Stimulated activated CD4-positive, alpha-beta T cell treated with anti-CD3 and anti-CD28 coated beads, Interleukin-1b, Interleukin-23, amount 100 ng/mL, for 4 hours (primary cell): ENCODE measurements at regions not wholly inside any gene's neighbourhood (a gene's known extent, or its start where the extent isn't known, plus 50 kb on each side); places are given as distances from the start of the nearest gene placed in this dataset.

Source experiments
- DNase-seq, 2 donors: peaks; one replicate each; pipeline ENCODE4 v3.0.0-alpha.2; 2020; ENCODE audit warnings: low read depth in 2 of 2

DNA sequence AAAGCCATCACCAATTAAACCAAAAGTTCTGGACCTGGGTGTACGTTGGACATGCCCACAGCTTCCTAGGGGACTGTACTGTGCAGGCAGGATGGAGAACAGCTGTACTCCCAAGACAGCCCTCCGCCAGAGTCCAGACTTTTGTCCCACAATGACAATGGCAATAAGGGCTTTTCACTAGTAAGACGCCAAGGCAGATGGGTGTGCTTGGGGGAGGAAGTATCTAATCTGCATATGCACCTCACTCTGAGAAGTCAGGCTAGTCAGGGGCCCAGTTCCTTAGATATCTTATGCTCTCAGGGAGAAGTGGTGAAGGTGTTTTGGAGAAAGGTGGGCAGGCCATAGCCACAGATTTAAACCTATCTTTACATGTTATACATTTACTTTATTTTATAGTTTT is 85.1 kb upstream of the USP47 start:
- no peak for DNase-seq

DNA sequence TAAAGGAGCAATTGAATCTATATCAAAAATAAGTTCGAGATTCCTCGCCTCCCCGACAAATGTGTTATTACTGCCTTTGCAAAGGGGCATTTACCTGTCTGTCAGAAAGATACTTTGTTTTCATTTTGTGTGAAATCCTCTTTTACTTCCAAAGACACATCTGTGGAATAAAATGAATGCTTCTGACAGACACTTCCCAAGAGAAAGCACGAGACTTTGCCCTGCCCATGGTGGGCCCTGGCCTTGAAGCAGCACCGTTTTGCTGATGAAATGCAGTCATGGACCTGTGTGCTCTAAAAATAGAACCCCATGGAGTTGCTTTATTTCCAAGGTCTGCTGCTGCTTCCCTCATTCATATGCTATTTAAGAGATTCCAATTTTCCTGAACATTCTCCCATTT is 85.9 kb upstream of the USP47 start:
- DNase-seq: no peak

DNA sequence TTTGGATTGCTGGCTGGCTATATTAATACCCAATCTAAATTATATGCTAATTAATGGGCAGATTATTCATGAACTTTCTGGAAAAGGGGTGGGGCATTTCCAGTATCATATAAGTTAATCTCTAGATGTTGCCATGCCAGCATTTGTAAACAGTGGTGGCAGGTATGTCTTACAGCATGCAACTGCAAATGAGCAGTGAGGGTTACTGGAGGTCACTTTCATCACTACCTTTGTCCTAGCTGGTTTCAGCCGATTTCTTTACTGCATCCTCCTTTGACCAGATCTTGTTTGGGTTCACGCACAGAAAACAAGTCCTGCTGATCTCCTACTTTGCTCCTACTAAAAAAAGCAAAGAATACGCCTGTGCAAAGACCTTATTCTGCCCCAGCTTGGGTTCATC is 89.1 kb upstream of the USP47 start:
- no peak for DNase-seq

DNA sequence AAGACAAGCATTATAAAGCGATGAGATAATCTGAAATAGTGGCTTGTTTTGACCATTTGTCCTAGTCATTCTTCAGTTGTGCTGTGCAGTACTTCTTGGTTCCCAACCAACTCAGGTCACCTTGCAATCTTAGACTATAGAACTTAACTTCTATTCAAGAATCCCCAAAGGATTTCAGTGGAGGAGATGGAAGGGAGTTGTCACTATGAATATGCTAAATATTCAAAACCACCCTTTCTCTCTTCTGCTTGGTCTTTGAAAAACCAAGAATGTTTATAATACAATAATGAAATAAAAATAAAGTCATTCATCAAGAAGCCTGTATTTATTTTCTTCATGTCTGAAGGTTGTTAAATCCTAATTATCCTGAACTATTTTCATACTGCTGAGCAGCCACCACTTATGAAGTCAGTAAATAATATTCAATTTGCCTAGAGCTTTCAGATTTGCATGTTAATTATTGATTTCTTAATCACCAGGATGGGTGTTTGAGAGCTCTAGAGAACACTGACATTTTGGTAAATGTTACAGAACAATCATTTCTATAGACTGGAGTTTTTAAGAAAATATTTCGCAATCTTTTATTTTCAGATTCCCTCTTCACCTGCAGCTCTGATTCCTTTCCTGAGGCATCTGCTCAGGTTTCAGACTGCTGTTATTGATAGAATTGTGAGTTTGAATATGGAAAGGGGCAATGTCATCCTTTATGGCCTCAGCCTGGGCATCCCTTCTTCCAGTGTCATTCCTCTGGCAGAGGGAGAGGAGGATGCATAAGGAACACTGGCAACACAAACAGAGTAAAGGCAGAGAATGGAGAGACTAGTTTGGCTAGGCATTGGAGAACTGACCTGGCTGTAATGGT is 91.5 kb upstream of the USP47 start:
- DNase-seq: no peak

DNA sequence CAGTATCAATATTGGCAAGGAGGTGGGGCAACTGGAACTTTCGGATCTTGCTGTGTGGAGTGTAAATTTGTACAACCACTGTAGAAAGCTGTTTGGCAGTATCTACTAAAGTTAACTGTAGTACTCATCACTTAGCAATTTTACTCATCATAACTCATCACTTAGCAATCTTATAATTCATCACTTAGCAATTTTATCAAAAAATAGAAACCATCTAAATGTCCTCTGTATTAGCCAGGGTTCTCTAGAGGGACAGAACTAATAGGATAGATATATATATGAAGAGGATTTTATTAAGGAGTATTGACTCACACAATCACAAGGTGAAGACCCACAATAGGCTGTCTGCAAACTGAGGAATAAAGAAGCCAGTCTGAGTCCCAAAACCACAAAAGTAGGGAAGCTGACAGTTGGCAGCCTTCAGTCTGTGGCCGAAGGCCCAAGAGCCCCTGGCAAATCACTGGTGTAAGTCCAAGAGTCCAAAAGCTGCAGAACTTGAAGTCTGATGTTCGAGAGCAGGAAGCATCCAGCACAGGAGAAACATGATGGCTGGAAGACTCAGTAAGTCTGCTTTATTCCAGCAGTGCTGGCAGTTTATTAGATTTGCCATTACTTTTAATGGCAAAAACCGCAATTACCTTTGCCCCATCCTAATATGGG is 92.9 kb upstream of the USP47 start:
- no peak for DNase-seq

DNA sequence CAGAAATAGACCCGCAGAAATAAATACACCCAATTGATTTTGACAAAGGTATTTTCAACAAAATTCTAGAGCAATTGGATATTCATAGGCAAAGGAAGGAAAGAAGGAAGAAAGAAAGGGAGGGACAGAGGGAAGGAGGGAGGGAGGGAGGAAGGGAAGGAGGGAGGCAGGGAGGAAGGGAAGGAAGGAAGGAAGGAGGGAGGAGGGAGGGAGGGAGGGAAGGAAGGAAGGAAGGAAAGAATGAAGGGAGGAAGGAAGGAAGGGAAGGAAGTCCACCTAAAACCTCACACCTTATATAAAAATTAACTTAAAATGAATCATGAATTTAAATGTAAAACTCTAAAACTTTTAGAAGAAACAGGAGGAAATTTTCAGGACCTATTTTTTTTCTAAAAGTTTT is 94.2 kb upstream of the USP47 start:
- DNase-seq: no peak

DNA sequence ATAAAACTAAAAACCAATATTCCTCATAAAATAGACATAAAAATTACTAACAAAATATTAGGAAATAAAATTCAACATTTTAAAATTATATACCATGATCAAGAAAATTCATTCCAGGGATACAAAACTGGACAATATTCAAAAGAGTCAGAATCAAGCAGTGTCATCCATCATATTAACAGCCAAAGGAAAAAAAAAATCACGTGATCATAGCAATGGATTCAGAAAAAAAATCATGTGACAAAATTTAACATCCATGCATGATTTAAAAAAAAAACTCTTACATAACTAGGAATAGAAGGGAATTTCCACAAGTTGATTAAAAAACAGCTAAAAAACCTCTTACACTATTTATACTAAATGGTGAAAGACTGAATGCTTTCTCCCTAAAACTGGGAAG is 95.3 kb upstream of the USP47 start:
- no peak for DNase-seq

DNA sequence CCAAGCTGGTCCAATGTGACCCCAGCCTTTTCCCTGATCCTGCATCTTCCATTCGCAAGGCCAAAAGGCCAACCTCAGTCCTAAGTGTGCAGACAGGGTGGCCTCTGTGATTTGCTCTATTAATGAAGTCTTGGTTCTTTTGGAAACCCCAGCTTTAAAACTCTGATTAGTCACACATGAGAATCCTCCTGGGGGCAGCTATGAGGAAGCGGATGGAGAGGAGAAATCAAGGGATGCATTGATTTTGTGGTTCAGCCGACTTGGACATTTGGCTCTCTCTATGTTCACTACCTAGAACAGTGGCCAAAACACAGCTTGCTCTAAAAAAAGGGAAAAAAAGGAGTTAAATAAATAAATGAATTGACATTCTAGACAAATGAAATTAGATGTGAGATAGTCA is 98.6 kb upstream of the USP47 start:
- no peak for DNase-seq

DNA sequence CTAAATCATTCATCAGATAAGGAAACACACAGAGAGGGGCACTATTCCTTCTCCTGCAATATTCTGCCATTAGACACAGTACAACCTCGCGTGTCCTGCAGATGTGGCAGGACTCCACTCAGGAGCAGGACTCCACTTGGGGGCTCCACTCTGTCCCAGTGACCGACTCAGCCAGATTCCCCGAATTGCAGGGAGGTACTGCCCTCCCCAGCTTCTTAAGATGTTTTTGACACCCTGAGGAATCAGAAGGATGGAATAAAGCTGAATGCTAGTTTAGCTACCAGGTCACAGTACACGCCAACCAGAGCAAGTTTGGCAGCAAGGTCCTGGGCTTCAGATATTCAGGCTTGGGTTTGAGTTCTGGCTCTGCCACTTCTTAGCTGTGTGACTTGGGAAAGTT is 99.3 kb upstream of the USP47 start:
- DNase-seq: no peak

DNA sequence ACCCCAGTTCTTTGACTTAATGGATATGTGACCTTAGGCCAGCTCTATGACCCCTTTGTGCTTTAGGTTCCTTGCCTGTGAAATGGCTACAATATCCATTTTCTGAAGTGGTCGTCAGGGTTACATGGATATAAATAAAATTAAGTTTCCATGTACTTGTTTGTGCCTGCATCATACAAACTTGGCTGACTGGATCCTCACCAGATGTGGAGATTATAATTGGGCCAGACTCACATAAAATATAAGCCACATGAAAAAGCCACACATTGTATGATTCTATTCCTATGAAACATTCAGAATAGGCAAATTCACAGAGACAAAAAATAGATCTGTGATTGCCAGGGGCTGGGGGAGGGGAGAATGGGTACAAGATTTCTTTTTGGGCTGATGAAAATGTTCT is 100.9 kb upstream of the USP47 start:
- DNase-seq: no peak

DNA sequence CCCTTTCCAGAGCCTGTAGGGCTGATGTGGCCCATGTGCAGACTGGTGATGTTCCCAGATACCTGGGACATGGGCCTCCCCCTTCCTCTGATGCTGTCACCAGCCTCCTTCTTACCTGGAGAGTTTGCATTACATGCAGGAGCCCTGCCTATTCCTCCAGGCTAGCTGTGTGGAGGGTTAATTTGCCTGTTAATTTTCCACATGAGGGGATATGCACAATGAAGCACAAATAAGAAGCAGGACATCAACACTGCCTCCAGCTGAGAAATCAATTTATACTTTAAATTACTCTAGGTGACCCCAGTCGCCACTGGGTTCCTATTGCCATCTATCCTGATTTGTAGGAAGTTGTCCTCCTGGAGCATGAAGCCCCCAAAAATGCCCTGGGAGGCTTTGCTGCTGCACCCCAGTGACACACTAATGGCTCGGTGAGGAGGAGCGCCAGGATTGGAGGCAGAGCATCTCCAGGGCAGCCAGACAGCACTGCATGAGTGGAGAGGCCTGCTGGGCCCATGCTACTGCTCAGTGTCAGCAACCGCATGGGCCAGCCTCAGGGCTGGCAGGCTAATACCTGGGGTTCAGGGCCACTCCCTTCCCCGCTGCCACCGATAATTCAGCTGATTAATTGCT is 101.6 kb upstream of the USP47 start:
- DNase-seq: no peak

DNA sequence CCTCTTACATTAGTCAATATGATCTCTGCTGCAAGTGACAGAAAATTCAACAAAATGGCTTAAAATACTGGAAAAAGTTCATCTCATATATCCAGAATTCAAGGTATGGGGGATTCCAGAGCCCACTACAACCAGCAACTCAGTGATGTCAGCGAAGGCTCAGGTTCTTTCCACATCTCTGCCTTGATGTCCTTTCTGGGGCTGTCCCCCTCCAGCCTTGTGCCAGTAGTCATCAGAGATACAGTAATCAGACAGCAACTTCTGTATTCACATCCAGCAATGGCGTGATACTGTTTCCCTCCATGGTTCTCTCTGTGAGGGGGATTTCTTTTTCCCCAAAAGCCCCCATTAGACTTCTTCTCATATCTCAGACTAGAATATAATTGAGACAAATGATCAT is 103.4 kb upstream of the USP47 start:
- DNase-seq: no peak

DNA sequence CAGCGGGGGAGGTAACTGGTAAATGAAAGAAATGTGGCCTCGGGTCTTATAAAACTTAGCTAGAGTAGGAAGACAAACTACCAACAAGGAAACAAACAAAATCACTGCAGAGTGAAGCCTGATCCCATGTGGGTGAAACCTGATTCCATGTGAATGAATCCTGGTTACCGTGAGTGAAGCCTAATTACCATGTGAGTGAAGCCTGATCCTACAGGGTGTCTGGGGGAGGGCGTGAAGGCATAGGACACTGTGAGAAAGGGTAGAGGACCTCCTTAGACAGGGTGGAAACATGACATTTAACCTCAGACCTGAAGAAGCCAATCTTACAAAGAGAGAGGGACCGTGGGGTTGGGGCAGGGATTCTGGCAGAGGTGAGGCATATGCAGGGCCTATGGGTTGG is 106.2 kb upstream of the USP47 start:
- no peak for DNase-seq

DNA sequence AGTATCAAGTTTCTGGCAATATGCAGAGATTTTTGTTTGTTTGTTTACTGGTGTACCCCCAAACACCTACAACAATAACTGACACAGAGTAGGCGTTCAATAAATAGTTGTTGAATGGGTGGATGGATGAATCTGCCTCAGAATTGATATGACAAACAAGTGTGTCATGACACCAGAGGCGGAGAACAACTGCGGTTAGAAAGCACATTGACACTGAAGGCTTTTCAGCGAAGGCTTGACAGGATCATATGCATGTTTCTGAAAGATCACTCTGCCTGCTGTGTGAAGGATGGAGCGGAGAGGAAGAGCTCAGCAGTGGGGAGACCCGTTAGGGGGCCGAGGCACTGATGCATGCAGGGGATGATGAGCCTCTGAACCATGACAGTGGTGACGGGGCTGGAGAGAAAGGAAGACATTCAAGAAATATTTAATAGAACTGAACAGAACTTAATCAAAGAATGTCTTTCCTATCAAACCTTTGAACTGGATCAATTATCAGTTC is 108.5 kb upstream of the USP47 start:
- DNase-seq: no peak

DNA sequence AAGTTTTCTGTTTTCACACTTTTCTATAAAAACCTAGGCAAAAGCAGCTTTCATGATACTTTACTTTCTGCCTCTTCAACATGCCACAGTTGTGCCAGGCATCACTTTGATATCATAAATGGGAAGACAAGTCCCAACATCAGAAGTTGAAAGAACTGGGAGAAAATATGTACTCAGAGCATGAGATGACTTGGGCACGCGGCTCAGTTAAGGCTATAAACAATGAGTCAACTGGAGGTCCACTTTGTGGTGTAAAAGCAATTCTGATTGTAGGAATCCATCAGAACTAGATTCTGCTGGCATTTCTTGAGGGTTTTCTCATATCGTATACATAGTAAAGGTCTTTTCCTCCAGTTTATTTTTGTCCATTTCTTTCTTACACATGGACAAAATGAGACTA is 109.7 kb upstream of the USP47 start:
- DNase-seq: no peak

DNA sequence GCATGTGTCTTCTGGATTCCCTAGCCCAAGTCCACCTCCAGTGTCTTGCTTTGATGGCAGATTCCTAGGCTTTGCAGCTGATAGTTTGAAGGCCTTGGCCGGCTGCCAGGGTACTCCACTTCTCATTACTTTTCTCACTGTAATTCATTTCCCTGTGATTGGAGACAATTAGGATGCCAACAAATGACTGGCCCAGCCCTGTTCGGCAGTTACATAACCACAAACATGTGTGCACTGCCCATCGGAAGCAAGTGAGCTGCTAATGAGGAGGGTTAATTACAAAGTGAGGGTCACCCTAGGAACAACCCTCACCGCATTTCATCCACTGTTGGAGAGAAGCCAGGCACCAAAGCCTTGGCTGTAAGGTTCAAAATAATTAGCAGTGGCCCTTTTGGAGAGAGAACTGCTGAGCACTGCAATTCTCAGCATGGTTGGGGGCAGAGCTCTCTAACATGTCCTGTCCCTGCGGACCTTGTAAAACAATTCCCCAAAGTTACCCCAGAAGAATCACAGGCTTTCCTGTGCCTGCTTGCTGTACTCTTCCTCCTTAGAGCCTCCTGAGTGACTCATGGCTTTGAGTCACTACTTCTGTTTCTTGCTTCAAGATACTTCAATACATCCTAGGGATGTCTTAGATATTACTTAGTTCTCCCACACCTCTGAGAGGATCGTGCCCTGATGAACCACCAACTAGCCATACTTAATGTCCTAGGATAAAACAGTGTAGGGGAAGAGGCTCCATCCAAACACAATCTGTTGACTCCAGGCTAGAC is 109.7 kb upstream of the GALNT18 start:
- DNase-seq: no peak

DNA sequence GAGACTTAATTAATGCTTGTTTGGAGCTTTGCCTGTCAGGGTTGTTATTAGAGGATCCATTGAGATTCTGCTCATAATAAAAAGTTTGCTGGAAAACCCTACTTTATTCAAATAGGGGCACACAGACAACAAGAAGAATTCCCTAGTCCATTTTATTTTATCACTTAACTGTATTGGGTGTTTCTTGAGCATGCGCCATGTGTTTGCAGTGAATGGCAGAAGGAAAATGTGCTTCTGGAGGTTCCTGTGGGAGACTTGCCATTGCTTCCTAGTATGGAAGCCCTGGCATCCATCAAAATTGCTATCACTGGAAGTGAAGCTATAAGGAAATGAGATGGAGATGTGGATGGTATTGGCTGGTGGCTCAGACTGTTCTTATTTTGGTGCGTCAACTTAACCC is 106.6 kb upstream of the GALNT18 start:
- DNase-seq: no peak

DNA sequence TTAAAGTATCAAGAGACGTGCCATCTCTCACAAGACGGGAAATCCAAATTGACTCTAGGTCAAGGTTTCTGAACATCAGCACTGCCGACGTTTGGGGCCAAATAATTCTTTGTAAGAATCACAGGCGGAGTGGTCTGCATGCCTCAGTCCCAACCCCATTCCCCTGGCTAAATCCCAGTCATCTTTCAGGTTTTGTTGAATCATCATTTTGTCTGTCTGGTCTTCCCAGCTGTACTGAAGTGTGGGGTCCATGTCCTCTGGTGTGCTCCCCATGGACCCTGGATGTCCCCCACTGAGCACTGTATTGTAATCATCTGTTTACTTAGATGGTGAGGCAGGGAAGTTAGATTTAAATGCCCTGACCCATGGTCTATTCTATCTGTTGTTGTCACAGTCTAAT is 103.6 kb upstream of the GALNT18 start:
- no peak for DNase-seq

DNA sequence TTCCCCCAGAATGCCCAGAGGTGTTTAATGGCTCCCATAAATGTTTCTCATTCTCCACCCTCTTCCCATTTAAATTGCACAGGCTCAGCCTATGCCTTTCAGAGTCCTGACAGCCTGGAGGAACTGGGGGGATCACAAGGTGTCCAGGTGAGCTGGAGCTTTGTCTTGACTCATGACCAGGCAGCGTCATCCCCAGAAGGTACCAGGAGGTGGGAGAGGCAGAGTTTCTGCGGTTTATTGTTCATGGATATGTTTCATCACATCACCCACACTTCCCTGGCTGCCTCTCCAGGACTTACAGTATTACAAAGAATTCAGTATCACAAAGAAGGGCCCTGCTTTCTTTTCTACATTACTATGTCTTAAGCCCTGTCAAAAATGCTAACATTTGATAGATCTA is 103.2 kb upstream of the GALNT18 start:
- no peak for DNase-seq

DNA sequence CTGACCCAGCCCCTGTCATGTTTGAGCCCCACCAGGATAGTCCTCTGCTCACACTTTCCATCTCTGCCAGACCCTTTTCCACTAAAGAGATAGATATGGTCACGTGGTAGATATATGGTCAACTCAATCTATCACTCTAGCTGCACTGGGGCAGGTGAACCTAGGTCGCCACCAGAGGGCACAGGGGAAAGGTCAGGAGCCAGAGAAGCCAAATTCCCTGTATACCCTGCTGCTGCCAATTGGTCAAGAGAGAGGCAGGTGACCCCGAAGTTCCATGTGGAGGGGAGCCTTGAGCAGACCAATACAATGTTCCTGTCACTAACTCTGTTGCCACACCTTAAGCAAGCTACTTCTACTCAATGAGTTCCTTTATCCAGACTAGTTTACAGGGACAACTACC is 101.1 kb upstream of the GALNT18 start:
- DNase-seq: no peak

DNA sequence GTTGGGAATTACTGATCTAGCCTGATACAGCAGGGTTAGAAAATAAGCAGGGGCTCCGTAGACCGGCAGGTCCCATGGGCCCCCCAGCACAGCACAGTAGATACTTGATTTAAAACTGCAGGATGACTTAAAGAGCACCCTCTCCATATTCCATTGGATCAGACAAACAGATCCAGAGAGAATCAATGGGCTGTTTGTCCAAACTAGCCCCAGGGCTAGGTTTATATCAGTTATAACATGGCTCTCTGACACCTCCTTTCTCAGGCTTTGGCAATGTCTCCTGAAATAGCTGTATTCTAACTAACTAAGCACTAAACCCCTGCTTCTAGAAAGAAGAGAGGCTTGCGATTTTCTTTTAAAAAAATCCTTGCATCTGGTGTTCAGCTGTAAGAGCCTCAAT is 100.4 kb upstream of the GALNT18 start:
- no peak for DNase-seq

DNA sequence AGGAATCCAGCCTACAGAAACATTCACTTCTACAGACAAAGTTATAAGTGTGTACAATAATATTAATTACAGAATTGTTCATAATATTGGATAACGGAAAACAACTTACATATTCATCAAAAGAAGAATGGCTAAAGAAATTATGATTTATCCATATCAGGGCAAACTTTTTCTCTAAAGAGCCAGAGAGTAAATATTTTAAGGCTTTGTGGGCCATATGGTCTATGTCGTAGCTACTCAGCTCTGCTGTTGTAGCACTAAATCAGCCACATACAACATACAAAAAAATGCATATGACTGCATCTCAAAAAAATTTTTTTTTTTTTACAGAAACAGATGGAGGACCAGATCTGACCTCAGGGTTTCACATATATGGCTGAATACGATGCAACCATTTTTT is 96.7 kb upstream of the GALNT18 start:
- DNase-seq: no peak
